Activated B cell treated with CpG ODN at 0.5 μM for 24 hours (primary cell): ENCODE measurements at regions not wholly inside any gene's neighbourhood (a gene's known extent, or its start where the extent isn't known, plus 50 kb on each side); places are given as distances from the start of the nearest gene placed in this dataset.

ENCODE experiments used
- ATAC-seq: fragments of 200-7000 bp; cut with Tn5 transposase; one replicate; pipeline ENCODE4 v1.10.0; 2021; ENCODE audit warnings: low read depth, mild to moderate bottlenecking, moderate library complexity
- CTCF ChIA-PET: fragments of 350-600 bp; sonication (Branson Sonifier 250); formaldehyde crosslinking; loops from one replicate; lab custom pipeline; 2021; ENCODE audit warnings: antibody characterized with exemption; lab: Charles Lee
- POLR2A ChIA-PET: fragments of 350-600 bp; sonication (Branson Sonifier 250); formaldehyde crosslinking; loops from one replicate; lab custom pipeline; 2021; ENCODE audit warnings: antibody characterized with exemption; lab: Charles Lee
- DNase-seq: peaks from one replicate; pipeline ENCODE4 v3.0.0; 2022
- H3K27ac Mint-ChIP-seq: one replicate; pipeline ENCODE4 v1.8.0; 2020; ENCODE audit warnings: mixed read lengths
- H3K27me3 Mint-ChIP-seq: one replicate; pipeline ENCODE4 v1.8.0; 2021; ENCODE audit warnings: mixed read lengths
- H3K36me3 Mint-ChIP-seq: one replicate; pipeline ENCODE4 v1.8.0; 2021; ENCODE audit warnings: low read depth, mixed read lengths
- H3K4me1 Mint-ChIP-seq: one replicate; pipeline ENCODE4 v1.8.0; 2021; ENCODE audit warnings: mixed read lengths
- H3K4me3 Mint-ChIP-seq: one replicate; pipeline ENCODE4 v1.8.0; 2020; ENCODE audit warnings: mild to moderate bottlenecking, mixed read lengths
- H3K9me3 Mint-ChIP-seq: one replicate; pipeline ENCODE4 v1.8.0; 2020; ENCODE audit warnings: mixed read lengths
- CTCF ChIP-seq: fragments of 200-600 bp; IDR thresholded peaks from one replicate; pipeline ENCODE4 v1.8.0; 2022; ENCODE audit warnings: antibody characterized with exemption, mild to moderate bottlenecking
- intact Hi-C: fragments of 100-400 bp; cut with micrococcal nuclease; formaldehyde crosslinking; loops from one replicate; pipeline ENCODE4 v1.15.1; 2024

GRCh38 chr9:87116492-87116891 lies 169.2 kb upstream of the GAS1 start:
- no peak overlapping the region for H3K4me3 Mint-ChIP-seq
- no peak for TF ChIP-seq CTCF
- no peaks in the 10 kb centered on the region for H3K27me3 Mint-ChIP-seq
- POLR2A ChIA-PET: no interaction called here
- H3K9me3 Mint-ChIP-seq: no peaks in the 10 kb centered on the region
- no peaks in the 10 kb centered on the region for H3K4me1 Mint-ChIP-seq
- intact Hi-C loops: no loop called here
- ATAC-seq (no peak), DNase-seq (no peak)
- no peak overlapping the region for H3K27ac Mint-ChIP-seq
- no peaks in the 10 kb centered on the region for H3K36me3 Mint-ChIP-seq
- CTCF ChIA-PET: no interaction called here

- no peaks in the 10 kb centered on the region for H3K27me3 Mint-ChIP-seq
- no peaks in the 10 kb centered on the region for H3K4me1 Mint-ChIP-seq
- no peak overlapping the region for H3K27ac Mint-ChIP-seq
- no peaks in the 10 kb centered on the region for H3K36me3 Mint-ChIP-seq
- H3K4me3 Mint-ChIP-seq: no peak overlapping the region
- H3K9me3 Mint-ChIP-seq: no peaks in the 10 kb centered on the region
- POLR2A ChIA-PET: no interaction called here
- ATAC-seq: no peak
- intact Hi-C loops: no loop called here
- CTCF ChIA-PET: no interaction called here
- no peak for DNase-seq
- no peak for TF ChIP-seq CTCF
Observed at GRCh38 chr9:87118594-87118993, 171.3 kb upstream of the GAS1 start.

GRCh38 chr9:87119328-87119881 lies 172.1 kb upstream of the GAS1 start:
- H3K36me3 Mint-ChIP-seq: no peaks in the 10 kb centered on the region
- no peak overlapping the region for H3K27ac Mint-ChIP-seq
- H3K4me3 Mint-ChIP-seq: no peak overlapping the region
- ATAC-seq (no peak), DNase-seq (no peak)
- TF ChIP-seq CTCF: no peak
- H3K9me3 Mint-ChIP-seq: no peaks in the 10 kb centered on the region
- CTCF ChIA-PET: no interaction called here
- POLR2A ChIA-PET: no interaction called here
- H3K27me3 Mint-ChIP-seq: no peaks in the 10 kb centered on the region
- intact Hi-C loops: no loop called here
- H3K4me1 Mint-ChIP-seq: no peaks in the 10 kb centered on the region

- Mint-ChIP-seq H3K27me3 (peaks cover 2% of the 10 kb centered on the region), H3K4me1 (no peaks in the 10 kb centered on the region), H3K9me3 (no peaks in the 10 kb centered on the region), H3K27ac (no peak overlapping the region), H3K4me3 (no peak overlapping the region), H3K36me3 (no peaks in the 10 kb centered on the region)
- intact Hi-C loops: no loop called here
- ChIA-PET CTCF (no interaction called here), POLR2A (no interaction called here)
- DNase-seq (no peak), ATAC-seq (no peak)
- TF ChIP-seq CTCF: no peak
Observed at GRCh38 chr9:87120610-87121009, 173.3 kb upstream of the GAS1 start.

GRCh38 chr9:87122947-87123685 lies 175.8 kb upstream of the GAS1 start:
- intact Hi-C loops: no loop called here
- no peaks in the 10 kb centered on the region for H3K9me3 Mint-ChIP-seq
- DNase-seq (no peak), ATAC-seq (no peak)
- ChIA-PET POLR2A (no interaction called here), CTCF (no interaction called here)
- peaks cover 3% of the 10 kb centered on the region for H3K27me3 Mint-ChIP-seq
- H3K4me3 Mint-ChIP-seq: no peak overlapping the region
- no peak overlapping the region for H3K27ac Mint-ChIP-seq
- no peaks in the 10 kb centered on the region for H3K36me3 Mint-ChIP-seq
- no peak for TF ChIP-seq CTCF
- no peaks in the 10 kb centered on the region for H3K4me1 Mint-ChIP-seq
